PFSK-1 (cell line): ENCODE measurements at regions not wholly inside any gene's neighbourhood (a gene's known extent, or its start where the extent isn't known, plus 50 kb on each side); places are given as distances from the start of the nearest gene placed in this dataset.

ENCODE experiments used
- POLR2AphosphoS5 ChIP-seq: IDR thresholded peaks from 2 replicates; pipeline ENCODE4 v1.6.1; 2012; ENCODE audit warnings: low read depth, mild to moderate bottlenecking, control low read depth, low read length, moderate library complexity
- REST ChIP-seq, 2 experiments: IDR thresholded peaks; 2 replicates each; pipeline versions ENCODE4 v1.6.1 to v1.8.0; 2011 to 2012; ENCODE audit warnings: low read depth in 2 of 2, low read length in 2 of 2, control low read depth in 1 of 2, inconsistent platforms in 1 of 2, mild to moderate bottlenecking in 1 of 2, moderate library complexity in 1 of 2; ENCODE audit not compliant: insufficient read depth in 1 of 2
- SIN3A ChIP-seq: IDR thresholded peaks from 2 replicates; pipeline ENCODE4 v1.6.1; 2012; ENCODE audit warnings: mild to moderate bottlenecking, low read length, moderate library complexity, borderline replicate concordance; ENCODE audit not compliant: insufficient read depth
- TAF1 ChIP-seq: IDR thresholded peaks from 2 replicates; pipeline ENCODE4 v1.6.1; 2012; ENCODE audit warnings: low read length, control low read depth, borderline replicate concordance; ENCODE audit not compliant: insufficient read depth

GRCh38 chr11:76298255-76298654 is 82.7 kb downstream of the THAP12 start:
- TF ChIP-seq TAF1, result no peak
- no peak for TF ChIP-seq POLR2AphosphoS5
- TF ChIP-seq REST (IDR thresholded peaks at IDR 0.05; ENCODE audit: insufficient read depth in 1 of 2, low read depth in 2 of 2, low read length in 2 of 2), result no peak
- no peak for TF ChIP-seq SIN3A
